ENCODE measurements at regions not wholly inside any gene's neighbourhood (a gene's known extent, or its start where the extent isn't known, plus 50 kb on each side); places are given as distances from the start of the nearest gene placed in this dataset.

DNA sequence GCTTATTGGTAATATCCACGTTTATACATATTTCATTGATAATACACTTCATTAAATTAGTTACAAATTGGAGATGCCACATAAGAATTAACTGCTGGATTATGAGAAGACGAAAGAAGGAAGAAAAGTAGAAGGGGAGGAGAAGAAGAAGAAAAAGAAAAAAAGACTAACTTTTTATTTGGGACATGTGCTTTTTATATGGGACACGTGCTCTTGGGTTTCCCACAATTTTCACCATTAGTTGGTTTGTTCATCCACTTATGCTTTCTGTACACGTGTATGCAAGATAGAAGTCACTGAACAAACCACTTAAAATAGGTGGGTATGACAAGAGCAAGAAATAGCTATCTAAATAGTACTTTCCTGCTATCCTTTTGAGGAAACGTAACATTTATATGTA, 98.6 kb downstream of the MRPS30 start:
- TF ChIP-seq SP1 (IDR thresholded peaks at IDR 0.05) (no peak), SUZ12 (IDR thresholded peaks at IDR 0.05) (no peak), BHLHE40 (IDR thresholded peaks at IDR 0.05; ENCODE audit: borderline replicate concordance) (no peak), FOXA1 (IDR thresholded peaks at IDR 0.05) (no peak), LEF1 (IDR thresholded peaks at IDR 0.05; ENCODE audit: borderline replicate concordance) (no peak), ELF4 (IDR thresholded peaks at IDR 0.05) (no peak), FOXK2 (IDR thresholded peaks at IDR 0.05) (no peak), L3MBTL2 (conservative IDR thresholded peaks at IDR 0.05) (0 out of 2 replicates have a peak, but pooled peaks have one; percentile 35)
- TF ChIP-seq, protein P1, sequence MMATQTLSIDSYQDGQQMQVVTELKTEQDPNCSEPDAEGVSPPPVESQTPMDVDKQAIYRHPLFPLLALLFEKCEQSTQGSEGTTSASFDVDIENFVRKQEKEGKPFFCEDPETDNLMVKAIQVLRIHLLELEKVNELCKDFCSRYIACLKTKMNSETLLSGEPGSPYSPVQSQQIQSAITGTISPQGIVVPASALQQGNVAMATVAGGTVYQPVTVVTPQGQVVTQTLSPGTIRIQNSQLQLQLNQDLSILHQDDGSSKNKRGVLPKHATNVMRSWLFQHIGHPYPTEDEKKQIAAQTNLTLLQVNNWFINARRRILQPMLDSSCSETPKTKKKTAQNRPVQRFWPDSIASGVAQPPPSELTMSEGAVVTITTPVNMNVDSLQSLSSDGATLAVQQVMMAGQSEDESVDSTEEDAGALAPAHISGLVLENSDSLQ (IDR thresholded peaks at IDR 0.05) = no peak

Measured in HEK293T (cell line).